Nephron (organoid): ENCODE measurements at regions not wholly inside any gene's neighbourhood (a gene's known extent, or its start where the extent isn't known, plus 50 kb on each side); places are given as distances from the start of the nearest gene placed in this dataset.
"Not testable (repeated sequence)": the region's sequence is repeated elsewhere in the genome, so short reads cannot be mapped to it uniquely, and the experiment has no call there.

Experiments
- H3K27ac Mint-ChIP-seq, 3 experiments: 2 replicates each; pipeline ENCODE4 v1.8.0; 2020; ENCODE audit warnings: mixed read lengths in 3 of 3, mild to moderate bottlenecking in 2 of 3, moderate library complexity in 1 of 3
- H3K27me3 Mint-ChIP-seq: 2 replicates; pipeline ENCODE4 v1.8.0; 2021; ENCODE audit warnings: low read depth, mild to moderate bottlenecking, moderate library complexity, mixed read lengths
- H3K36me3 Mint-ChIP-seq: 2 replicates; pipeline ENCODE4 v1.8.0; 2020; ENCODE audit warnings: low read depth, mixed read lengths
- H3K4me1 Mint-ChIP-seq: 2 replicates; pipeline ENCODE4 v1.8.0; 2020; ENCODE audit warnings: mixed read lengths
- H3K4me3 Mint-ChIP-seq, 3 experiments: 2 replicates each; pipeline ENCODE4 v1.8.0; 2020; ENCODE audit warnings: mild to moderate bottlenecking in 3 of 3, mixed read lengths in 3 of 3, moderate library complexity in 2 of 3
- H3K9me3 Mint-ChIP-seq: 2 replicates; pipeline ENCODE4 v1.8.0; 2020; ENCODE audit warnings: mixed read lengths
- TF ChIP-seq, protein P1 (sequence below), 3 experiments: fragments of 200-600 bp; sonication (generic); IDR thresholded peaks; one replicate each; pipeline ENCODE4 v1.5.0; 2021; ENCODE audit warnings: antibody characterized with exemption in 3 of 3; ENCODE audit not compliant: unreplicated experiment in 3 of 3

DNA sequence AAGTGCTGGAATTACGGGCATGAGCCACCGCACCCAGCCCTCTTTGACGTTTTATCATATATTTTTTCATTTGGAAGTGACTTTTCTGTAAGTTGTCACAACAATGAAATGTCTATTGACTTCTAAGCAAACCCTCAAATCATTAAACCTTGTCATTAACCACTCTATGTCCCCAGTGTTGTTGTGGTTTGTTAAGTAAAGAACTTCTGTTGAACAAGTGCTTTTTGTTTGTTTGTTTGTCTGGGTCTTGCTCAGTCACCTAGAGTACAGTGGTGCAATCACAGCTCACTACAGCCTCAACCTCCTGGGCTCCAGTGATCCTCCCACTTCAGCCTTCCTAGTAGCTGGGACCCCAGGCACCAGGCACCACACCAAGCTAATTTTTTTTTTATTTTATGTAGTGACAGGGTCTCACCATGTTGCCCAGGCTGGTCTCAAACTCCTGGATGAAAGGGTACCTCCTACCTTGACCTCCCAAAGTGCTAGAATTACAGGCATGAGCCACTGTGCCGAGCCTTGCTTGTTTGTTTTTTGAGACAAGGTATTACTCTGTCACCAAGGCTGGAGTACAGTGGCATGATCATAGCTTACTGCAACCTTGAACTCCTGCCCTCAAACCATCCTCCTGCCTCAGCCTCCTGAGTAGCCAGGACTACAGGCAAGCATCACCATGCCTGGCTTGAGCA lies 57.6 kb upstream of the LOC128125822 start:
- Mint-ChIP-seq H3K27ac (no peak overlapping the region), H3K9me3 (no peaks in the 10 kb centered on the region), H3K4me3 (no peak overlapping the region), H3K36me3 (no peaks in the 10 kb centered on the region), H3K27me3 (no peaks in the 10 kb centered on the region), H3K4me1 (peaks cover 6% of the 10 kb centered on the region)
- TF ChIP-seq, protein P1, sequence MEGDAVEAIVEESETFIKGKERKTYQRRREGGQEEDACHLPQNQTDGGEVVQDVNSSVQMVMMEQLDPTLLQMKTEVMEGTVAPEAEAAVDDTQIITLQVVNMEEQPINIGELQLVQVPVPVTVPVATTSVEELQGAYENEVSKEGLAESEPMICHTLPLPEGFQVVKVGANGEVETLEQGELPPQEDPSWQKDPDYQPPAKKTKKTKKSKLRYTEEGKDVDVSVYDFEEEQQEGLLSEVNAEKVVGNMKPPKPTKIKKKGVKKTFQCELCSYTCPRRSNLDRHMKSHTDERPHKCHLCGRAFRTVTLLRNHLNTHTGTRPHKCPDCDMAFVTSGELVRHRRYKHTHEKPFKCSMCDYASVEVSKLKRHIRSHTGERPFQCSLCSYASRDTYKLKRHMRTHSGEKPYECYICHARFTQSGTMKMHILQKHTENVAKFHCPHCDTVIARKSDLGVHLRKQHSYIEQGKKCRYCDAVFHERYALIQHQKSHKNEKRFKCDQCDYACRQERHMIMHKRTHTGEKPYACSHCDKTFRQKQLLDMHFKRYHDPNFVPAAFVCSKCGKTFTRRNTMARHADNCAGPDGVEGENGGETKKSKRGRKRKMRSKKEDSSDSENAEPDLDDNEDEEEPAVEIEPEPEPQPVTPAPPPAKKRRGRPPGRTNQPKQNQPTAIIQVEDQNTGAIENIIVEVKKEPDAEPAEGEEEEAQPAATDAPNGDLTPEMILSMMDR (IDR thresholded peaks at IDR 0.05; ENCODE audit: unreplicated experiment in 3 of 3) = no peak

DNA sequence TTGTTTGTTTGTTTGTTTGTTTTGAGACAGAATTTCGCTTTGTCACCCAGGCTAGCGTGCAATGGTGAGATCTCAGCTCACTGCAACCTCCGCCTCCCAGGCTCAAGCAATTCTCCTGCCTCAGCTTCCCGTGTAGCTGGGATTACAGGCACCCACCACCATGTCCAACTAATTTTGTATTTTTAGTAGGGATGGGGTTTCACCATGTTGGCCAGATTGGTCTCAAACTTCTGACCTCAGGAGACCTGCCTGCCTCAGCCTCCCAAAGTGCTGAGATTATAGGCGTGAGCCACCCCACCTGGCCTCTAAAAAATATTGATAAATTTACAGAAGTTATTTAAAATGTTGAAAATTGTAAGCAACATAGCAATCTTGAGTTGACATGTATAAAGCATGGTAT lies 57.1 kb upstream of the LOC128125822 start:
- H3K9me3 Mint-ChIP-seq, H3K4me3 Mint-ChIP-seq, H3K27me3 Mint-ChIP-seq, H3K36me3 Mint-ChIP-seq, H3K4me1 Mint-ChIP-seq: not testable (repeated sequence)
- peak overlapping the region in 2 of 3 experiments; percentile 7 to 51 for H3K27ac Mint-ChIP-seq

DNA sequence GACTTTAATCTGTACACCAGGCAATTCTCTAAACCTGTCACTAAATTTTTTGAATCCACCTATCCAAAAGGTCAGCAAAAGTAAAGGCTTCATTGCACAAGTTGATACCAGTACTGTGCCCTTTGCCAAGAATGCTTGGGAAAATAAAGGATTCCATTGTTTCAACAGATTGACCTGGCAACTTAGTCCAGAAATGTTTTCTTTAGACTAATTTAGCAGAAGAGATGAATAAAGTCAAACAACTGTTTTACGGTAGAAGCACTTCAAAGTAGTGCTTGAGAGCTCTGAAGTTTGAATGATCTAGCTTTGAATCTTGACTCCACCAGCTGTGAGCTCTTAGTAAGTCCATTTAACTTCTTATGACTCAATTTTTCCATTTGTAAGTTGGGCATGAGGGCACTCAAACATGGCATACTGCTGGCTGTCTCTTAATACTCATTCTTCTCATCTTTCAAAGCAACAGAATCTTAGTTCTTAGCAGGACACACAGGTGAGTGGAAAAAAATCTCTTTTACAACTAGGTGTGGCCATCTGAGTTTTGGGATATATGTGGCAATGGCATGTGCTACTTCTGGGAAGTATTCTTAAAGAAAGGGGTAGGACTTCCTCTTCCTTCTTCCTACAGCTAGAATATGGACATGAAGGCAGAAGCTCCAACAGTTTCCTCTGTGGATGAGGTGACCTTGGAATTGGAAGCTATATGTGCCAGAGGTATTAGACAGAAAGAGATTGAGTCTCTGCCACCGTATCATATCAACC lies 55.9 kb upstream of the LOC128125822 start:
- no peaks in the 10 kb centered on the region for H3K36me3 Mint-ChIP-seq
- H3K27me3 Mint-ChIP-seq = no peaks in the 10 kb centered on the region
- peak overlapping the region in 2 of 3 experiments; percentile 51 to 70 for H3K27ac Mint-ChIP-seq
- no peaks in the 10 kb centered on the region for H3K9me3 Mint-ChIP-seq
- no peak overlapping the region for H3K4me3 Mint-ChIP-seq
- TF ChIP-seq, protein P1 (IDR thresholded peaks at IDR 0.05; ENCODE audit: unreplicated experiment in 3 of 3) = no peak
- H3K4me1 Mint-ChIP-seq = no peaks in the 10 kb centered on the region

DNA sequence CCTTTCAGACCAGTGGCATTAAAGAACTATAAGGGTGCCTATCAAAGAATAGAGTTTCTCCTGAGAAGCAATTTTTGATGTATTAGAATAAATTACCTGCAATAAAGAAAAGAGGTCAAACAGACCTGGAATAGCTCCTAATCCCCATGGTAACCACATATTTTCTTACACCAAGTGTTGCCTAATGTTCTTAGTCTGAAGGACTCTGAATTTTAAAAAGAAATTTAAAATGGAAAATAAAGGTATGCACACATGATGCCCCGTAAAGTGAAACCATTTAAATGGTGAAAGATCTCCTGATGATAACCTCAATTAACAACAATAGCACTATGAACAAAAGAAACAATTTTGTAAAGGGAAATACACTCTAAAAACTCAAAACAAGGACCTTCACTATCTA lies 55.1 kb upstream of the LOC128125822 start:
- H3K27me3 Mint-ChIP-seq = no peaks in the 10 kb centered on the region
- H3K4me3 Mint-ChIP-seq = no peak overlapping the region
- no peaks in the 10 kb centered on the region for H3K4me1 Mint-ChIP-seq
- TF ChIP-seq, protein P1 (IDR thresholded peaks at IDR 0.05; ENCODE audit: unreplicated experiment in 3 of 3) = no peak
- H3K9me3 Mint-ChIP-seq = no peaks in the 10 kb centered on the region
- H3K36me3 Mint-ChIP-seq = no peaks in the 10 kb centered on the region
- H3K27ac Mint-ChIP-seq = no peak overlapping the region

DNA sequence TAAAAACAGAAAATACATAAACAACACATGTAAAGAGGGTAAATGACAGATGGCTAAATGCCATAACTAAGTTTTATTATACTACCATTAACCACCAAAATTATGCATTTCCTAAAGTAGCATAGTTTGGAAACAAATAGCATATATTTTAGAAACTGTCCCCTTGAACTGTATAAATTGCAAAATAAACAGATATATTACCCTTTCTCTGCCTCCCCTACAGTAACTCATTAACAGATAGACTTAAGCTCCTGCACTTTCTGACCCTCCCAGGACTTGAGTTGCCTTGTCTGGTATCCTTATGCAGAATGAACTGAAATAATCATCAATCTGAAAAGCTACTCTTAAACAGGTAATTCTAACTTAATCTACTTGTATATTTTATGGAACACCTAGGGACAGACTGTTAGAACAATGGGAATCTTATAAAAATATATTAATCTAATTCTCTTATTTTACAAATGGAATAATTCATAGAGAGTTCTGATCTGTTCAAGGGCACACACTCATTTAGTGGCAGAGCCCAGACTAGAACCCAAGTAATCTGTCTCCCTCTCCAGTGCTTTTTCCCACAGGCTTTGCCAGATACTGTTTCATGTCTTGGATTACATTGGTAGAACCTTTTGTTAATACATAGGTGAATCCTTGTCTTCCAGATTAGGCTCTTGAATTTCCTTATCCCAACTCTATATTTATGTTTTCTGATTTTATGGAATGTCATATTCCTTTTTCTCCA lies 50.6 kb upstream of the LOC128125822 start:
- peak overlapping the region in 1 of 3 experiments; percentile 64 for H3K27ac Mint-ChIP-seq
- no peaks in the 10 kb centered on the region for H3K27me3 Mint-ChIP-seq
- no peak overlapping the region for H3K4me3 Mint-ChIP-seq
- H3K9me3 Mint-ChIP-seq = no peaks in the 10 kb centered on the region
- H3K4me1 Mint-ChIP-seq = no peaks in the 10 kb centered on the region
- no peaks in the 10 kb centered on the region for H3K36me3 Mint-ChIP-seq
- TF ChIP-seq, protein P1 (IDR thresholded peaks at IDR 0.05; ENCODE audit: unreplicated experiment in 3 of 3) = no peak
